ENCODE measurements at regions not wholly inside any gene's neighbourhood (a gene's known extent, or its start where the extent isn't known, plus 50 kb on each side); places are given as distances from the start of the nearest gene placed in this dataset.

GRCh38 chr1:81493102-81493869, 307.4 kb upstream of the ADGRL2 start:
- no peak overlapping the region for H3K4me3 ChIP-seq (ENCODE audit: low read depth in 1 of 2, low read length in 2 of 2)
- no peak overlapping the region for H3K27ac ChIP-seq (ENCODE audit: low read depth in 2 of 2, low read length in 1 of 2)
- WGBS, 2 donors = 50 to 71% methylated on average over 5 of the region's 5 CpGs
- H3K27me3 ChIP-seq (ENCODE audit: control insufficient read depth in 1 of 2, insufficient read depth in 2 of 2, low read length in 2 of 2) = no peaks in the 10 kb centered on the region
- no peaks in the 10 kb centered on the region for H3K4me1 ChIP-seq (ENCODE audit: control insufficient read depth in 2 of 2, insufficient read depth in 2 of 2, low read length in 1 of 2)
- no peaks in the 10 kb centered on the region for H3K36me3 ChIP-seq (ENCODE audit: control insufficient read depth in 2 of 2, insufficient read depth in 2 of 2, low read length in 1 of 2)
- no peaks in the 10 kb centered on the region for H3K9me3 ChIP-seq (ENCODE audit: control insufficient read depth in 2 of 2, insufficient read depth in 1 of 2, low read depth in 1 of 2, low read length in 1 of 2)

- Histone ChIP-seq H3K4me3 (ENCODE audit: low read depth in 1 of 2, low read length in 2 of 2) (no peak overlapping the region), H3K9me3 (ENCODE audit: control insufficient read depth in 2 of 2, insufficient read depth in 1 of 2, low read depth in 1 of 2, low read length in 1 of 2) (no peaks in the 10 kb centered on the region), H3K27me3 (ENCODE audit: control insufficient read depth in 1 of 2, insufficient read depth in 2 of 2, low read length in 2 of 2) (no peaks in the 10 kb centered on the region), H3K4me1 (ENCODE audit: control insufficient read depth in 2 of 2, insufficient read depth in 2 of 2, low read length in 1 of 2) (no peaks in the 10 kb centered on the region), H3K27ac (ENCODE audit: low read depth in 2 of 2, low read length in 1 of 2) (no peak overlapping the region), H3K36me3 (ENCODE audit: control insufficient read depth in 2 of 2, insufficient read depth in 2 of 2, low read length in 1 of 2) (no peaks in the 10 kb centered on the region)
- WGBS, 2 donors = 81 to 93% methylated on average over 1 of the region's 1 CpG
These were observed 308.1 kb upstream of the ADGRL2 start for GRCh38 chr1:81492628-81493027.

- Histone ChIP-seq H3K4me1 (ENCODE audit: control insufficient read depth in 2 of 2, insufficient read depth in 2 of 2, low read length in 1 of 2) (no peaks in the 10 kb centered on the region), H3K9me3 (ENCODE audit: control insufficient read depth in 2 of 2, insufficient read depth in 1 of 2, low read depth in 1 of 2, low read length in 1 of 2) (no peaks in the 10 kb centered on the region), H3K27ac (ENCODE audit: low read depth in 2 of 2, low read length in 1 of 2) (no peak overlapping the region), H3K4me3 (ENCODE audit: low read depth in 1 of 2, low read length in 2 of 2) (no peak overlapping the region), H3K36me3 (ENCODE audit: control insufficient read depth in 2 of 2, insufficient read depth in 2 of 2, low read length in 1 of 2) (no peaks in the 10 kb centered on the region), H3K27me3 (ENCODE audit: control insufficient read depth in 1 of 2, insufficient read depth in 2 of 2, low read length in 2 of 2) (no peaks in the 10 kb centered on the region)
- 94 to 95% methylated on average over 1 of the region's 1 CpG for WGBS, 2 donors
These were observed 310.1 kb upstream of the ADGRL2 start for GRCh38 chr1:81490614-81491013.

GRCh38 chr1:81489372-81489934, 311.3 kb upstream of the ADGRL2 start:
- no peak overlapping the region for H3K27ac ChIP-seq (ENCODE audit: low read depth in 2 of 2, low read length in 1 of 2)
- H3K4me1 ChIP-seq (ENCODE audit: control insufficient read depth in 2 of 2, insufficient read depth in 2 of 2, low read length in 1 of 2) = no peaks in the 10 kb centered on the region
- no peaks in the 10 kb centered on the region for H3K27me3 ChIP-seq (ENCODE audit: control insufficient read depth in 1 of 2, insufficient read depth in 2 of 2, low read length in 2 of 2)
- WGBS, 2 donors = 95 to 100% methylated on average over 1 of the region's 1 CpG
- no peaks in the 10 kb centered on the region for H3K9me3 ChIP-seq (ENCODE audit: control insufficient read depth in 2 of 2, insufficient read depth in 1 of 2, low read depth in 1 of 2, low read length in 1 of 2)
- H3K4me3 ChIP-seq (ENCODE audit: low read depth in 1 of 2, low read length in 2 of 2) = no peak overlapping the region
- no peaks in the 10 kb centered on the region for H3K36me3 ChIP-seq (ENCODE audit: control insufficient read depth in 2 of 2, insufficient read depth in 2 of 2, low read length in 1 of 2)

- H3K27me3 ChIP-seq (ENCODE audit: control insufficient read depth in 1 of 2, insufficient read depth in 2 of 2, low read length in 2 of 2) = no peaks in the 10 kb centered on the region
- H3K9me3 ChIP-seq (ENCODE audit: control insufficient read depth in 2 of 2, insufficient read depth in 1 of 2, low read depth in 1 of 2, low read length in 1 of 2) = no peaks in the 10 kb centered on the region
- WGBS, 2 donors = 60 to 66% methylated on average over 2 of the region's 2 CpGs
- H3K27ac ChIP-seq (ENCODE audit: low read depth in 2 of 2, low read length in 1 of 2) = no peak overlapping the region
- H3K4me3 ChIP-seq (ENCODE audit: low read depth in 1 of 2, low read length in 2 of 2) = no peak overlapping the region
- H3K4me1 ChIP-seq (ENCODE audit: control insufficient read depth in 2 of 2, insufficient read depth in 2 of 2, low read length in 1 of 2) = no peaks in the 10 kb centered on the region
- no peaks in the 10 kb centered on the region for H3K36me3 ChIP-seq (ENCODE audit: control insufficient read depth in 2 of 2, insufficient read depth in 2 of 2, low read length in 1 of 2)
These were observed 316.4 kb upstream of the ADGRL2 start for GRCh38 chr1:81484284-81484683.

- Histone ChIP-seq H3K36me3 (ENCODE audit: control insufficient read depth in 2 of 2, insufficient read depth in 2 of 2, low read length in 1 of 2) (no peaks in the 10 kb centered on the region), H3K27ac (ENCODE audit: low read depth in 2 of 2, low read length in 1 of 2) (no peak overlapping the region), H3K9me3 (ENCODE audit: control insufficient read depth in 2 of 2, insufficient read depth in 1 of 2, low read depth in 1 of 2, low read length in 1 of 2) (no peaks in the 10 kb centered on the region), H3K4me3 (ENCODE audit: low read depth in 1 of 2, low read length in 2 of 2) (no peak overlapping the region), H3K27me3 (ENCODE audit: control insufficient read depth in 1 of 2, insufficient read depth in 2 of 2, low read length in 2 of 2) (no peaks in the 10 kb centered on the region), H3K4me1 (ENCODE audit: control insufficient read depth in 2 of 2, insufficient read depth in 2 of 2, low read length in 1 of 2) (no peaks in the 10 kb centered on the region)
- 25 to 29% methylated on average over 7 of the region's 7 CpGs for WGBS, 2 donors
These were observed 322.5 kb upstream of the ADGRL2 start for GRCh38 chr1:81478219-81478618.

GRCh38 chr1:81477710-81478109, 323.0 kb upstream of the ADGRL2 start:
- H3K9me3 ChIP-seq (ENCODE audit: control insufficient read depth in 2 of 2, insufficient read depth in 1 of 2, low read depth in 1 of 2, low read length in 1 of 2) = no peaks in the 10 kb centered on the region
- no peak overlapping the region for H3K4me3 ChIP-seq (ENCODE audit: low read depth in 1 of 2, low read length in 2 of 2)
- no peak overlapping the region for H3K27ac ChIP-seq (ENCODE audit: low read depth in 2 of 2, low read length in 1 of 2)

GRCh38 chr1:81472387-81472786, 328.3 kb upstream of the ADGRL2 start:
- 93 to 95% methylated on average over 6 of the region's 6 CpGs for WGBS, 2 donors
- Histone ChIP-seq H3K27me3 (ENCODE audit: control insufficient read depth in 1 of 2, insufficient read depth in 2 of 2, low read length in 2 of 2) (no peaks in the 10 kb centered on the region), H3K36me3 (ENCODE audit: control insufficient read depth in 2 of 2, insufficient read depth in 2 of 2, low read length in 1 of 2) (no peaks in the 10 kb centered on the region), H3K27ac (ENCODE audit: low read depth in 2 of 2, low read length in 1 of 2) (no peak overlapping the region), H3K4me3 (ENCODE audit: low read depth in 1 of 2, low read length in 2 of 2) (no peak overlapping the region), H3K4me1 (ENCODE audit: control insufficient read depth in 2 of 2, insufficient read depth in 2 of 2, low read length in 1 of 2) (no peaks in the 10 kb centered on the region), H3K9me3 (ENCODE audit: control insufficient read depth in 2 of 2, insufficient read depth in 1 of 2, low read depth in 1 of 2, low read length in 1 of 2) (no peaks in the 10 kb centered on the region)

More at GRCh38 chr1:81477710-81478109, 323.0 kb upstream of the ADGRL2 start:
- Histone ChIP-seq H3K4me1 (ENCODE audit: control insufficient read depth in 2 of 2, insufficient read depth in 2 of 2, low read length in 1 of 2) (no peaks in the 10 kb centered on the region), H3K36me3 (ENCODE audit: control insufficient read depth in 2 of 2, insufficient read depth in 2 of 2, low read length in 1 of 2) (no peaks in the 10 kb centered on the region), H3K27me3 (ENCODE audit: control insufficient read depth in 1 of 2, insufficient read depth in 2 of 2, low read length in 2 of 2) (no peaks in the 10 kb centered on the region)
- WGBS, 2 donors = 32 to 41% methylated on average over 5 of the region's 5 CpGs

- Histone ChIP-seq H3K27ac (ENCODE audit: low read depth in 2 of 2, low read length in 1 of 2) (no peak overlapping the region), H3K27me3 (ENCODE audit: control insufficient read depth in 1 of 2, insufficient read depth in 2 of 2, low read length in 2 of 2) (no peaks in the 10 kb centered on the region), H3K9me3 (ENCODE audit: control insufficient read depth in 2 of 2, insufficient read depth in 1 of 2, low read depth in 1 of 2, low read length in 1 of 2) (no peaks in the 10 kb centered on the region), H3K36me3 (ENCODE audit: control insufficient read depth in 2 of 2, insufficient read depth in 2 of 2, low read length in 1 of 2) (no peaks in the 10 kb centered on the region), H3K4me3 (ENCODE audit: low read depth in 1 of 2, low read length in 2 of 2) (no peak overlapping the region), H3K4me1 (ENCODE audit: control insufficient read depth in 2 of 2, insufficient read depth in 2 of 2, low read length in 1 of 2) (no peaks in the 10 kb centered on the region)
- 68 to 71% methylated on average over 2 of the region's 2 CpGs for WGBS, 2 donors
These were observed 329.5 kb upstream of the ADGRL2 start for GRCh38 chr1:81471255-81471654.

- Histone ChIP-seq H3K36me3 (ENCODE audit: control insufficient read depth in 2 of 2, insufficient read depth in 2 of 2, low read length in 1 of 2) (no peaks in the 10 kb centered on the region), H3K4me3 (ENCODE audit: low read depth in 1 of 2, low read length in 2 of 2) (no peak overlapping the region), H3K4me1 (ENCODE audit: control insufficient read depth in 2 of 2, insufficient read depth in 2 of 2, low read length in 1 of 2) (no peaks in the 10 kb centered on the region), H3K9me3 (ENCODE audit: control insufficient read depth in 2 of 2, insufficient read depth in 1 of 2, low read depth in 1 of 2, low read length in 1 of 2) (no peaks in the 10 kb centered on the region), H3K27ac (ENCODE audit: low read depth in 2 of 2, low read length in 1 of 2) (no peak overlapping the region), H3K27me3 (ENCODE audit: control insufficient read depth in 1 of 2, insufficient read depth in 2 of 2, low read length in 2 of 2) (no peaks in the 10 kb centered on the region)
- 75 to 86% methylated on average over 3 of the region's 3 CpGs for WGBS, 2 donors
These were observed 330.5 kb upstream of the ADGRL2 start for GRCh38 chr1:81470275-81470674.

Data from esophagus (tissue), 2 donors.